Epithelial cell of proximal tubule (primary cell): ENCODE measurements at regions not wholly inside any gene's neighbourhood (a gene's known extent, or its start where the extent isn't known, plus 50 kb on each side); places are given as distances from the start of the nearest gene placed in this dataset.

Source experiments
- DNase-seq: peaks from one replicate; pipeline ENCODE4 v3.0.0-alpha.2; 2011; ENCODE audit warnings: low read depth
- H3K4me3 ChIP-seq: 2 replicates; pipeline ENCODE4 v1.5.1; 2011; ENCODE audit warnings: low read depth, mild to moderate bottlenecking, low read length
- TF ChIP-seq, protein P1 (sequence below): conservative IDR thresholded peaks from 2 replicates; pipeline ENCODE4 v1.5.1; 2012; ENCODE audit warnings: low read depth, mild to moderate bottlenecking, low read length

DNA sequence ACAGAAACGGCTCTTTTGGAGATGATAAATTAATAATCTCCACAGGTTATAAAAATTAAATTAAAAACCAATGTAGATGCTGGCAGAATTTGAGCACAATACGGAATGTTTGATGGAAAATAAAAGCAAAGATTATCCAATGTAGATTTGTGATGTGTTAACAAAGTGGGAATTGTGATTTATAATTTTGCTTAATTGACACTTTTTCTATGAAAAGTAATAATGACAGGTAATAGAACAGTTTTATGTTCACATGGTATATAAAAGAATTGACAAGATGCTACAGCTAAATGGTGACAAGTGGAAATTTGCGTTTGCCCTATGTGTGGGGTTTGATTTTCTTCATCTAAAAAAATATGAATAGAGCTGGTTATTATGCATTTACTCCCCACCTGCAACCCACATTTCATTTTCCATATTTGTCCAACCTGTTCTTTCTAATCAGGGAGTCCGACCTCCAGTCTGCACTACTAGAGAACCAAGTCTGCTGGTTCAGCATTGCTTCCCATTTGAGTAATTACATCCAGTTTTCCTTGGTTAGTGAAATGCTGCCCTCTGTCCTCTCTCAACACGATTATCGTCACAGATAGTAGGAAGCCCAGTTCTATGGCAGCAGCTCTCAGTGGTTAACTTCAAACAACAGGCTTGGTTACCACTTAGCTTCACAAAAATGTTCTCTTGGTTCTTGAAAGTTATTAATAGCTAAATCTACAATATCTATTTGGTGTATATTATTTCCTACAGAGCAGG, 61.4 kb upstream of the SLITRK1 start:
- no peak overlapping the region for H3K4me3 ChIP-seq
- no peak for DNase-seq
- TF ChIP-seq, protein P1, sequence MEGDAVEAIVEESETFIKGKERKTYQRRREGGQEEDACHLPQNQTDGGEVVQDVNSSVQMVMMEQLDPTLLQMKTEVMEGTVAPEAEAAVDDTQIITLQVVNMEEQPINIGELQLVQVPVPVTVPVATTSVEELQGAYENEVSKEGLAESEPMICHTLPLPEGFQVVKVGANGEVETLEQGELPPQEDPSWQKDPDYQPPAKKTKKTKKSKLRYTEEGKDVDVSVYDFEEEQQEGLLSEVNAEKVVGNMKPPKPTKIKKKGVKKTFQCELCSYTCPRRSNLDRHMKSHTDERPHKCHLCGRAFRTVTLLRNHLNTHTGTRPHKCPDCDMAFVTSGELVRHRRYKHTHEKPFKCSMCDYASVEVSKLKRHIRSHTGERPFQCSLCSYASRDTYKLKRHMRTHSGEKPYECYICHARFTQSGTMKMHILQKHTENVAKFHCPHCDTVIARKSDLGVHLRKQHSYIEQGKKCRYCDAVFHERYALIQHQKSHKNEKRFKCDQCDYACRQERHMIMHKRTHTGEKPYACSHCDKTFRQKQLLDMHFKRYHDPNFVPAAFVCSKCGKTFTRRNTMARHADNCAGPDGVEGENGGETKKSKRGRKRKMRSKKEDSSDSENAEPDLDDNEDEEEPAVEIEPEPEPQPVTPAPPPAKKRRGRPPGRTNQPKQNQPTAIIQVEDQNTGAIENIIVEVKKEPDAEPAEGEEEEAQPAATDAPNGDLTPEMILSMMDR: no peak

DNA sequence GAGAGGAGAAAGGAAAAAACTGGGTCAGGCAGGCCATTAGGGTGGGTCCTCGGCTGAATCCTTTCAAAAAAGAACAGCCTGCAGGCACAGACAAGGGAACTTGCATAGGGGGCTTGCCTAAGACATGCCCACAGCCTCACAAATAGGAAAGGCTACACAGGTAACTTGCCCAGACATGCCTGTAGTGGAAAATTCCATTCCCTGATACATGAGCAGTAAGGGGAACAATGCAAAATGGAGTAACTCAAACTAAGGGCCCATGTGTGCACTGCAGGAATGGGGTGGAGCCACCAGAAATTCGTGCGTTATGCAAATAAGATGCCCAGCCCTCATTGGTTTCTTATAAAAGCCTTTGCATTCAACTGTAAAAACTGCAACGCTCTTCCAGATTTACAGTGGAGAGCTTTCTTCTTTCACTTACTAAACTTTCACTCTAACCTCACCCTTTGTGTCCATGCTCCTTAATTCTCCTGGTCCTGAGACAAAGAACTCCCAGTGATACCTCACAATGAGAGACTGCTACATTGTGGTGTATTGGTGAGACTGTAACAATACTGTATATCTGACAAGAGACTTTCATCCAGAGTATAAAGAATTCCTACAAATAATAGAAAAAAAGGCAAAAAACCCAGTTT, 59.5 kb upstream of the SLITRK1 start:
- no peak for DNase-seq
- no peak overlapping the region for H3K4me3 ChIP-seq
- TF ChIP-seq, protein P1: no peak

DNA sequence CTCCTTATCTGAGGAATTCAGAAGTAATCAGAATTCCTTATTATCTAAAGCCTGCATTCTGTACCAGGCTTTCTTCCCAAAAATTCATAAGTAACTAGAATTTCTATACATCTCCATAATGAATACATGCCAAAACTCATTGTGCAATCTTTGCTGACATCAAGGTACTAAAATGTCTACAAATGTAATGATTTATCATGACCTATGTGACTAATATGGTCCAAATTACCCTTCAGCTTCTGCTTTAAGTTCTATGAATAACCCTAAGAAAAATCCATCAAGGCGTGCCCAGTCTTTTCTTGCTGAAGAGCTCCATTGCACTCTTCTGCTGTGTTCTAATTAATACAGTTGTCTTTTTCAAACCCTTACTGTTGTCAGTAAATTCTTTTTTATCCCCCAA, 58.5 kb upstream of the SLITRK1 start:
- H3K4me3 ChIP-seq: no peak overlapping the region
- no peak for DNase-seq
- TF ChIP-seq, protein P1: no peak

DNA sequence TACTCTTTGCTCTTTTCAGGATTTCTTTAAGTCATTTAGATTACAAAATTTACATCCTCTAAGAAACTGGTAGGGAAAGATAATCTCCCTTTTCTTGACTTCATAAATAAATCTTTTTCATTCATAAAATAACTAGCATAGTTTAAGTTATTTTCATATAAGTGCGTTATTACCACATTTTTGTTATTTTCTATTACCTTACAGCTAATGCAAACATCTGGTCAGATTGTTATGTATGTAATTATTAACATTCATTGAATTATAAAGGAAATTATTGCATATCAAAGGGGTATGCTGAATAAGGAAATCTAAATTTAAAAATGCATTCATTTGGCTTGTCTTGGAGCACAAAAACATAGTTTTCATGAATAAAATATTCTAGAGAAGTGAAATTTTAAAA, 55.3 kb upstream of the SLITRK1 start:
- TF ChIP-seq, protein P1: no peak
- no peak for DNase-seq
- no peak overlapping the region for H3K4me3 ChIP-seq

DNA sequence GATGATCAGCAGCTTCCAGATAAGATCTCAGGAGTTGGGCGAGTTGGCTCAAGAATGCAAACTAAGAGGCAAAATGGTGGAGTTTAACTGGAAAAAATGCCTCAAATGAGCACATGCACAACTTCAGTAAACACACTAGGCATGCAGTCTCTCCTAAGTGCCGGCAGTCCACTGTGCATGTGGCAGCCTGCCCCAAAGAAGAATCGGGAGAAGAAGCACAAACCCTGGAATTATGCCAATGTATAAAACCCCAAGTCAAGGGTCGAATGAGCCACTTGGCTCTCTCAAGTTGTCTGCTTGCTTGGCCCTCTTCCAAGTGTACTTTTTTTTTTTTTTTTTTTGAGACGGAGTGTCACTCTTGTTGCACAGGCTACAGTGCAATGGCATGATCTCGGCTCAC, 53.3 kb upstream of the SLITRK1 start:
- TF ChIP-seq, protein P1: no peak
- DNase-seq: no peak
- H3K4me3 ChIP-seq: no peak overlapping the region
